Heart right ventricle (tissue), 16 donors: ENCODE measurements at regions not wholly inside any gene's neighbourhood (a gene's known extent, or its start where the extent isn't known, plus 50 kb on each side); places are given as distances from the start of the nearest gene placed in this dataset.

Source experiments
- ATAC-seq, 8 donors: fragments of 200-7000 bp; cut with Tn5 transposase; one replicate each; pipeline ENCODE4 v1.9.1; 2020; ENCODE audit warnings: mild to moderate bottlenecking in 8 of 8, moderate library complexity in 8 of 8, moderate number of reproducible peaks in 1 of 8
- DNase-seq, 2 donors: peaks; one replicate each; pipeline ENCODE4 v3.0.0-alpha.2; 2020
- H3K27ac ChIP-seq, 10 donors: fragments of 200-600 bp; sonication (generic) in 2 of 10; one replicate each; pipeline versions ENCODE4 v1.5.0 to v1.8.0; 2020 to 2022; ENCODE audit warnings: mild to moderate bottlenecking in 3 of 10
- H3K27me3 ChIP-seq, 7 donors: fragments of 200-600 bp; one replicate each; pipeline ENCODE4 v1.8.0; 2021 to 2022; ENCODE audit warnings: mild to moderate bottlenecking in 2 of 7
- H3K36me3 ChIP-seq, 9 donors: fragments of 200-600 bp; sonication (generic) in 1 of 9; one replicate each; pipeline versions ENCODE4 v1.5.0 to v1.8.0; 2020 to 2022; ENCODE audit warnings: mild to moderate bottlenecking in 2 of 9
- H3K4me1 ChIP-seq, 9 donors: fragments of 200-600 bp; sonication (generic) in 1 of 9; one replicate each; pipeline versions ENCODE4 v1.5.0 to v1.8.0; 2020 to 2022; ENCODE audit warnings: mild to moderate bottlenecking in 4 of 9
- H3K4me3 ChIP-seq, 10 donors: fragments of 200-600 bp; sonication (generic) in 2 of 10; one replicate each; pipeline versions ENCODE4 v1.5.0 to v1.8.0; 2020 to 2022; ENCODE audit warnings: mild to moderate bottlenecking in 7 of 10, moderate library complexity in 2 of 10
- H3K9me3 ChIP-seq, 11 donors: fragments of 200-600 bp in 10 of 11; sonication (generic) in 2 of 11; one replicate each; pipeline versions ENCODE4 v1.5.0 to v1.8.0; 2013 to 2022; ENCODE audit warnings: mild to moderate bottlenecking in 2 of 11, control low read depth in 1 of 11, moderate library complexity in 1 of 11
- CTCF ChIP-seq, 9 donors: fragments of 200-600 bp; sonication (generic) in 2 of 9; IDR thresholded peaks; one replicate each; pipeline versions ENCODE4 v1.5.0 to v1.8.0; 2021 to 2022; ENCODE audit warnings: antibody characterized with exemption in 9 of 9, mild to moderate bottlenecking in 5 of 9, moderate library complexity in 1 of 9
- WGBS, 2 donors: extraction: QIAGEN DNeasy Blood & Tissue Kit; methylation state at CpG; one replicate each; pipeline ENCODE4 v1.1.7; 2013; ENCODE audit warnings: inconsistent platforms in 1 of 2; 5-methylcytosine and 5-hydroxymethylcytosine counted together
- intact Hi-C, 10 donors: fragments of 100-400 bp; cut with DNase I; formaldehyde crosslinking; loops; one replicate each; pipeline versions ENCODE4 v1.11.1 to v1.14.2; 2022
- donor health status: Arrhythmogenic right ventricular cardiomyopathy.
- donor health status: ischemic (EF 13 %, LVEDD 7.1; RV severe dilation, severe dysfunction).
- donor health status: healthy with polysubstance abuse.
- donor health status: DM: no; HTN: yes; CAD: no.
- donor health status: DM: no; HTN: no; CAD: no.
- donor health status: ischemic (EF 25% LVEDD 6.9; RV normal size, moderate dysfunction).
- donor health status: ischemic (EF 25% LVEDD 5.7; RV mildly dilated, moderate dysfunction).
- donor health status: healthy.
- donor health status: DM: yes; HTN: yes; CAD: no.
- donor health status: Ischemic cardiomyopathy.
- donor health status: ischemic (EF 35%, LVEDD 5.7; RV mildly dilated, moderate dysfunction).
- donor health status: nonischemic (EF 11% LVEDD 7.7; RV severe dilation, severe dysfunction).
- donor health status: DM: yes; HTN: yes; CAD: no.
- donor health status: PGD.
- donor health status: ischemic (EF 29% LVEDD 5.4; RV normal size, mild dysfunction).
- donor health status: nonischemic (EF 23%, LVEDD 6.1; RV moderate dilation, normal function).

GRCh38 chr19:46917002-46917401 lies 56.2 kb downstream of the ARHGAP35 start:
- H3K4me1 ChIP-seq = peaks cover 0 to 57% (median 37%) of the 10 kb centered on the region in 9 donors
- intact Hi-C loops = loop anchor here in 1 of 10 donors (10.0 kb wide), 1 partner anchor 52 kb away; the partner anchor contains the start of gene ARHGAP35
- no peak overlapping the region for H3K27ac ChIP-seq

DNA sequence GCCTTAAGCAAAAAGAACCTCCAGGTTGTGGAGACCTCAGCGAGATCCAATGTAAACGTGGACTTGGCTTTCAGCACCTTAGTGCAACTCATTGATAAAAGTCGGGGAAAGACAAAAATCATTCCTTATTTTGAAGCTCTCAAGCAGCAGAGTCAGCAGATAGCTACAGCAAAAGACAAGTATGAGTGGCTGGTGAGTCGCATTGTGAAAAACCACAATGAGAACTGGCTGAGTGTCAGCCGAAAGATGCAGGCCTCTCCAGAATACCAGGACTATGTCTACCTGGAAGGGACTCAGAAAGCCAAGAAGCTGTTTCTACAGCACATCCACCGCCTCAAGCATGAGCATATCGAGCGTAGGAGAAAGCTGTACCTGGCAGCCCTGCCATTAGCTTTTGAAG lies 58.5 kb downstream of the ARHGAP35 start:
- H3K27ac ChIP-seq = no peak overlapping the region
- no peak for TF ChIP-seq CTCF (IDR thresholded peaks at IDR 0.05)
- DNase-seq = no peak
- H3K4me3 ChIP-seq = no peak overlapping the region
- intact Hi-C loops = loop anchor here in 1 of 10 donors (10.0 kb wide), 1 partner anchor 55 kb away; the partner anchor contains the start of gene ARHGAP35
- WGBS, 2 donors = 80 to 83% methylated on average over 8 of the region's 8 CpGs
- peaks cover 0 to 52% (median 13%) of the 10 kb centered on the region in 9 donors for H3K36me3 ChIP-seq
- no peaks in the 10 kb centered on the region for H3K9me3 ChIP-seq
- ATAC-seq = no peak
- H3K27me3 ChIP-seq = no peaks in the 10 kb centered on the region
- H3K4me1 ChIP-seq = peaks cover under 1 to 45% (median 31%) of the 10 kb centered on the region in 9 donors

More at GRCh38 chr19:46917002-46917401, 56.2 kb downstream of the ARHGAP35 start:
- 93 to 96% methylated on average over 5 of the region's 5 CpGs for WGBS, 2 donors
- Histone ChIP-seq H3K9me3 (no peaks in the 10 kb centered on the region), H3K36me3 (peaks cover 0 to 38% (median 13%) of the 10 kb centered on the region in 9 donors), H3K27me3 (no peaks in the 10 kb centered on the region), H3K4me3 (no peak overlapping the region)
- ATAC-seq = no peak
- TF ChIP-seq CTCF (IDR thresholded peaks at IDR 0.05) = no peak
- DNase-seq = no peak

- DNase-seq = no peak
- Histone ChIP-seq H3K36me3 (peaks cover 0 to 52% (median 13%) of the 10 kb centered on the region in 9 donors), H3K27ac (no peak overlapping the region), H3K4me1 (peaks cover 10 to 45% (median 31%) of the 10 kb centered on the region in 9 donors), H3K27me3 (no peaks in the 10 kb centered on the region), H3K4me3 (no peak overlapping the region), H3K9me3 (no peaks in the 10 kb centered on the region)
- no peak for TF ChIP-seq CTCF (IDR thresholded peaks at IDR 0.05)
- no peak for ATAC-seq
- intact Hi-C loops = loop anchor here in 3 of 10 donors (10.0 kb wide), 1 partner anchor 56 kb away; the partner anchor contains the start of gene ARHGAP35 (in 3 of the 3)
- whole genome bisulfite sequencing, 2 donors = 77 to 81% methylated on average over 14 of the region's 14 CpGs
Observed at GRCh38 chr19:46920362-46920761, 59.6 kb downstream of the ARHGAP35 start.

- no peak overlapping the region for H3K4me3 ChIP-seq
- no peaks in the 10 kb centered on the region for H3K9me3 ChIP-seq
- H3K36me3 ChIP-seq = peaks cover 0 to 52% (median 13%) of the 10 kb centered on the region in 9 donors
- no peak for ATAC-seq
- no peak for TF ChIP-seq CTCF (IDR thresholded peaks at IDR 0.05)
- 95 to 97% methylated on average over 7 of the region's 7 CpGs for WGBS, 2 donors
- H3K27me3 ChIP-seq = no peaks in the 10 kb centered on the region
- intact Hi-C loops = loop anchor here in 3 of 10 donors (10.0 kb wide), 1 partner anchor 56 kb away; the partner anchor contains the start of gene ARHGAP35 (in 3 of the 3)
- H3K27ac ChIP-seq = no peak overlapping the region
- no peak for DNase-seq
- H3K4me1 ChIP-seq = peaks cover 13 to 45% (median 31%) of the 10 kb centered on the region in 9 donors
Observed at GRCh38 chr19:46921071-46921470, 60.3 kb downstream of the ARHGAP35 start.
